GM19351 (cell line): ENCODE measurements at regions not wholly inside any gene's neighbourhood (a gene's known extent, or its start where the extent isn't known, plus 50 kb on each side); places are given as distances from the start of the nearest gene placed in this dataset.
"Not testable (repeated sequence)": the region's sequence is repeated elsewhere in the genome, so short reads cannot be mapped to it uniquely, and the experiment has no call there.

Experiments
- ATAC-seq: cut with Tn5 transposase; IDR thresholded peaks from one replicate; pipeline ENCODE4 v1.9.1; 2021; ENCODE audit warnings: mild to moderate bottlenecking, moderate library complexity; ENCODE audit not compliant: unreplicated experiment

DNA sequence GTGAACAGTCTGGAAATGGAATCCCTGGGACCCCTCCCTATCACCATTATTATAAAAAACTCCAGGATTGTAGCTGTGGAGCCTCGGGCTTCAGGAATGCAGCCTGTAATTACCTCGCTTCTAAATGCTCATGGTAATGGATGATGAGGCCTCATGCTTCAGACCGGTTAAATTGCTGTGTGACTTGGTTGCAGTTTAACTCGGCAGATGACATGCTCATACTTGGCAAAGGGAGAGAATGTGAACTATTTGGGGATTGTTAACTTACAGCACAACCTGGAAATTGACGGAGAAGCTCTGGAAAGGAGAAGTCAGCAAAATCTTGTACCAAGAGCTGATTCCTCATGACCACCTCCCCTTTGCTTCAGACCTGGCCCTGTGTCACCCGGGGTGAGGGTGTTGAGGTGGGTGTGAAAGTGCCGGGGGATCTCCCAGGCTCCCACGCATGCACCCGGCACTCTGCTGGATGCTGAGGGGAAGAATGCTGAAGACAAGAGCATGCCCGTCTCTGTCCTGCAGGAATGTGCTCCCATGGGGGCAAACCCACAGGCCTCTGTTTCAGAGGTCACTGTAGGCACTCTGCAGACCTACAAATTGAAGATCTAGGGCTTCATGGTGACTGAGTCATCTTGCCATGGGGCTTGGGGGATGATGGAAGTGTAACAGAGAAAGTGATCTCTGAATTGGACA, 364.8 kb downstream of the RPS6KC1 start:
- ATAC-seq = no peak

DNA sequence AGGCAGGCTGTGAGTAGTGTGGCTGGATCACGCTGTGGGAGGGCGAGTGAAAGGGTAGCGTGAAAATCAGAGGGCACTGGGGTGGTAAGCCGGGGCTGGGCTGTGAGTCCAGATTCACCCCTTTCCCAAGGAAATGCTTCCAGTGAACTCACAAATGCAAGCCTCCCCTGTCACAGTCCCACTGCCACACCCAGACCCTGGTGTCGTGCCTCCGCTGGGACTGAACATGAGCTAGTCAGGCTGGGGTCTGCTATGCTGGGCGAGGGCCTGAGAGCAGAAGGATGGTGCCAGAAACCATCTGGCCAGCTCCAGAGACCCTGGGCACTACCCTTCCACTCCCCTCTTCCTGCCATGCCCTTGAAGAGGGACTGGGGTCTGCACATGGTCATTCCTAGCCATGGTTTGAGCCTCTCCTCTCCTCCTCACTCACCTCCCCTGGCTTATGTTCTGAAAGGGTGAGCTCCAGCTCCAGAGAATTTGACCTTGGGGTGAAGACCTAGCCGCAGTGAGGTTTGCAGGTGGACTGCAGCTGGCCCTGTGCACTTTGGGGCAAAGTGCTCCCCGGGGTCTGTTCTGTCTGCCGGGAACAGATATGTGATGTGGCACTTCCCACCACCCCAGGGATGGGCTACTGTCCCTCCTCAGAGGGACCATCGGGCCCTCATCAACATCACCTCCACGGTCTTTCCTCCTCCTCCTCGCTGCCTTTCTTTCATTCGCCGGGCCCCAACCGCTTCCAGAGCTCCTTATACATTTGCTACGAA, 365.6 kb downstream of the RPS6KC1 start:
- ATAC-seq = no peak

DNA sequence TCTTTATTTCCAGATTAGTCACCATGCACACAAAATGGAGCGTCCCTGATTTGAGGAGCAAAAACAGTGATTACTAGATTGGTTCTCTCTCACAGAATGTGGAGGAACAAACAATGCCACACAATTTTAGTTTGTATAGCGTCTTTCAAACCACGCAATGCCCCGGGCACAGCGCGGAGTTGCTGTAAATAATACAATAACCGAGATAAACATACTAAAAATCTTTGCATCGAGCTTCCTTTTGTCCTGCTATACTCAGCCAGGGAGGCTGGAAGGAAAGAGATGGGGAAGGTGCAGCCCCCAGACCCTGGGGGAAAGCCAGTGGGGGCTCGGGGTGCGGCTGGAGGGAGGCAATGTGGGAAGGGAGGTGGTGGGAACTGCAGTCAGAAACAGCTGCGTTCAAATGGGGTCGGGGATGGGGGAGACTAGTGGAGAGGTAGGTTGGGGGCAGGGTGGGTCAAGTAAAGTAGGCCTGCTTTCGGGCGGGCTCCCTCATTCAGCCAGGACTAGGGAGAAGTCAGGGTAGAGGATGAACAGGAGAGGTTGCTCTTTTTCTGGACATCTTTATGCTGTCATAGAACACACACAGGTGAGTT, 366.3 kb downstream of the RPS6KC1 start:
- no peak for ATAC-seq

DNA sequence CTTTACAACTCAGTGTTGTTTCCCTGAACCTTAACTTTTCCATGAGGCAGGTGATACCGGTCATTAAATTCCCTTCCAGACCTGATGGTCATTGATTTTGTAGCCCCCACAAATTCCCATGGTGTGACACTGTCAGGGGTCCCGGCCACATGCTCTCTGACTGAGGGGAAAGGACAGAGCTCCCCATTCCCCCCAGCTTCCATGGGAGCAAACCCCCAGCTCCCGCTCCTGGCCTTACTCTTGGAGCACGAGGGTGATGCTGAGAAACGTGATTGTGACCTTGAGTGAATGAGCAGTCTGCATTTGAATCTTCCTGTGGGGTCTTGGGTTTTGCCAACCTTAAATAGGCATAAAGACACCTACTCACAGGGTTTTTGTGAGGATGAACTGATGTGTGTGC, 366.8 kb downstream of the RPS6KC1 start:
- ATAC-seq = no peak

DNA sequence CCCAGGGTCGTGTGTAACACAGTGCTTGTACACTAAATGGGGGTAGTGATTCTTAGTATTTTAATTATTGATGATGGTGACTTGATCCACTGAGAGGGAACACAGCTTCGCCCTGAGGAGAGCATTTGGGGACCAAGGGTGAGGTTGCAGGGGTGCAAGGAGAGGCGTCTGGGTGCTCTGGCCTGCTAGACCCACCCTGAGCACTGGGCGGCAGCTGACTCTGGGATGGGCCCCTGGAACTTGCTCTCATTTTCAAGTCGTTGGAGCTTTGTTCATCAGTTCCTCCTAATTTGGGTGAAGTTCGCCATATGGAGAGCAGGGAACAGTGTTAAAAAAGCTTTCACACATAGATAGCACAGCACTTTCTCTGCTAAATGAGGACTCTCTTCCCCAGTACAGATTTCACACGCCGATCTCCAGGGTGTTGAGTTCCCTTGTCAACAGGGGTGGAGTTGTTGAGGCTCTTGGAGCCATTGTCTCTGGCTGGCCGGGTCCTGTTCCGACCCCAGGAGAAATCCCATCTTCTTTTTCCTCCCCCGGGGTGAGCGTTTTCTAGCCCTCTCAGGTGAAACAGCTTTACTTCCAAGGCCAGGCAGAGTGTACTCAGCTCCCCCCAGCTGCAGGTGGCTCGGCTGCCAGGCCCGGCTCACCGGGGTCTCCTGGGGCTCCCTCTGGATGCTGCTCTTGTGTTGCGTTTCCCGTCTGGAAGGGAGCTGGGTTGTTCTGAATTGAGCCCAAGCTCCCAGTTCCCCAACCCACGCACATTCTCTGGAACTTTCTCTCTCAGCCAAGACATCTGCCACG, 367.4 kb downstream of the RPS6KC1 start:
- ATAC-seq = no peak

DNA sequence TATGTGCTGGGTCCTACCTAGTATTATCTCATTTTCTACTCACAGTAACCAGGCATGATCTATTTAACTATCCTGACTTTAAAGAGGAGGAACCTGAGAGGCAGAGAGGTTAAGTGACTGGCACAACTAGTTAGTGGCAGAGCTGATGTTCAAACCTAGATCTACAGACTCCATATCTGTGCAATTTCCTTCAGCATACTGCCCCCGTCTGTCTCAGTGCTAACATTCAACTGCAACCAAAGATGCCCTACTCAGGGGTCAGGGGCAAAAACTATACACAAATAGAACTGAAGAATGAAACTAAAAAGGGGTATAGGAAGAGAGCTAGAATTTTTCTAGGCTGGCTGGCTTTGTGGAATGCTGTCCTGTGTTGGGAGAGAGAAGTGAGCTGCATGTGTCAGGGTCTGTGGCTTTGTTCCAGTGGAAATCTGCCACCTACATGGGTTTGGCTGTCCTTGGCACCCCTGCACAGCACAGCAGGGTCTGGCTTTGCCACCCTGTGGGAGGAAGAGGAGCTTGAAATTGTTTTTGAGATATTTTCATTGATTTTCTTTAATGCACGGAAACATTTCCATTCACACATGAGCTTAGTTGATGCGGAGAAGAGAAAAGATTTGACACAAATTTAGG, 368.5 kb downstream of the RPS6KC1 start:
- ATAC-seq = no peak

DNA sequence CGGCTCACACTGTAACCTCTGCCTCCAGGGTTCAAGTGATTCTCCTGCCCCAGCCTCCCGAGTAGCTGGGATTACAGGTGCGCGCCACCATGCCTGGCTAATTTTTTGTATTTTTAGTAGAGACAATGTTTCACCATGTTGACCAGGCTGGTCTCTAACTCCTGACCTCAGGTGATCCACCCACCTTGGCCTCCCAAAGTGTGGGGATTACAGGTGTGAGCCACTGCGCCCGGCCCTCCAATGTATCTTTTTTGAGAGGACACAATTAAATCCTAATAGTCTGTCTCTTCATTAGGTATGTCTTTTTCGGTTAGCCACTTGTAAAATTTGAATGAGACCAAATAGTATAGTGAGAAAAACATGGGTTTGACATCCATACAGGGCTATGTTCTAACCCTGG, 370.1 kb downstream of the RPS6KC1 start:
- not testable (repeated sequence) for ATAC-seq

DNA sequence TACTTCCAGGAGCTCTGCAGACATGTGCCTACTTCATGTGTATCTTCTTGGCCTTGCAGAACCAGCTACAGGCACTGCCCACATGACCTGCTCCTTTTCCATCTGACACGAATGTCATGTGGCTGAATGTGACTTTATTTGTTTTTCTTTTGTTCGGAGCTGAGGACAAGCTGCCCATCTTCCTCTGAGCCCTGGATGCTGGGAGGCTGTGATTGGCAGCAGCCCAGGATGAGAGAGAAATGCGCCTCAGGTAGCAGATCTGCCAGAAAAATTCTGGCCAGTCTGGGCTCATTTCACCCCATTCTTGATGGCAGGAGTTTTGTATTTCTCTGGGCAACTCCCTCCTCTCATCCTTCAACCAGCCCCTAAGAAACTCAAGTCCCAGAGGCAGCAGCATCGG, 372.0 kb downstream of the RPS6KC1 start:
- ATAC-seq = no peak

DNA sequence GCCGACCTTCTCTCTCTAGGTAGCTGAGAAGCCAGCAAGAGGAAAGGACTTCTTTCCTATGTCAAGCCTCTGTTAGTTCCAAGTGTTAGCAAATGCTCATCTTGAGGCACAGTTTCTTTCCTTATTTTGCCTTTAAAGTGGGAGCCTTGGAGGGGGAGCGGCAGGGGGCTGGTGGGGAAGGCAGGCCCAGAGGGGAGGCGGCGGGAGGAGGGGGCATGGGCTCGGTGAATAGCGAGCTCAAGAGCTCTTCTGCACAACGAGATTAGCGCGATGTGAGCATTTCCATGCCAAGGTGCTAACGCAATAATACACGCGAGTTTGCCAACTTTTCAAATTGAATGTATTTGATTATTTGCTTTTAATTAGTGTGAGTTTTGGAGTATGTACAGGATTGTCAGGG, 372.6 kb downstream of the RPS6KC1 start:
- ATAC-seq = no peak

DNA sequence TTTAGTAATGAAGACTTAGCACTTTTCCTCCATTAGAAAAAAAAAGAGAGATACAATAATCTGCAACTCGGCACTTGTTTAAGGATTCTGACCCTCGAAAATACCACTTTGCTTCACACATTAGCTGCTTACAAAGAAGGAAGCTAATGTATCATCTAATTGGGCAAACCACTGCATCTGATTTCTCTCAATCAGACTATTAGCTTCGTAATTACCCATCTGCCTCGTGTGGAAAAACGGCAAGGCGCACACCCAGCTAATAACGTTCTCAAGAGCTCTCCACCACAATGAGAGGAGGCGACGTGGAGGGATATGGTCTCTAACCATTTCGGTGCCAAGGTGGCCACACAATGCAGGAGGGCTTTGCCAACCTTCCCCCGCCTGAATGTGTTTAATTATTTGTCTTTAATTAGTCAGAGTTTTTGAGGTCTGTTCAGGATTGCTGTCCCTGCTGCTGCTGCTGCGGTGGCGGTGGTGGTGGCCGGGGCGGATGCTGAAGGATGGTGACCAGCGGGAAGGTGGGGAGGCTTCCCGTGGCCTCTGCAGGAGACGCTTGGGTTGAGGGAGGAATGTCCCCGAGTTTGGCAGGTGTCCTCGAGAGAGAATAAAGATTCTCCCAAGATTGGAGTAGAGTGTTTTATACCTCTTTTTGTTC, 374.5 kb downstream of the RPS6KC1 start:
- ATAC-seq = no peak

DNA sequence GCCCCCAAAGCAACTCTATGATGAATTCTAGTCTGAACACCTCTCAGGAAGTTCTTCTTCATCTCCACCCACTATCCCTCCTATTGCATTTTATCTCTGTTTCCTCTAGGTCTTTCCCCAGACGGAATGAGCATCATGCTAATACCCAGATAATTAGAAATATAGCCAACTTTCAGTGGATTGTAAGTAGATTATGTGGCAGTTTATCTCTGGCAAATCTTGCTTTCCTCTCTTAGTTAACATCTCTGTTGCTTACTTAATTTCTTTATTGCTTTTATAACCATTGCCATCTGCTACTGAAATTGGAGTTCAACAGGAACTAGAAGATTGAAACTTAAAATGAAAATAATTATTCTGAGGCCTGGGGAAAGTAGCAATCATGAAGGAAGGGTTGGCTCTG, 378.6 kb downstream of the RPS6KC1 start:
- ATAC-seq = no peak

DNA sequence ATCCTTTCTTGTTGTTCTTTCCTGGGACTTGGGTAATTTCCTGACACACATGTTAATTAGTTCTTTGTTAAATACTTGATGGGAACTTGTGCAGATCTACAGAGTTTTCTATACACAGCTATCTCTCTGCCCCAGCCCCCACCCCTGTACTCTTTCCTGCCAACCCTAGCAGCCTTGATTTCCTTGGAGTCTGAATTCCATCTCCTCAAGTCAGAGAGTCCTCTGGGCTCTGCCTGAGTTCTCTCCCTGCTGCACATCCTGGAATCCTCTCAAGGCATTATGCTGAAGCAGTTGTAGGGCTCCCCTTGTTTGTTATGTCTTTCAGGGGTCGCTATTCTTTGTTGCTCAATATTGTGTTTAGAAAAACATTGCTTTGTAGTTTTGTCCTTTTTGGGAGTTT, 384.7 kb downstream of the RPS6KC1 start:
- ATAC-seq = no peak

DNA sequence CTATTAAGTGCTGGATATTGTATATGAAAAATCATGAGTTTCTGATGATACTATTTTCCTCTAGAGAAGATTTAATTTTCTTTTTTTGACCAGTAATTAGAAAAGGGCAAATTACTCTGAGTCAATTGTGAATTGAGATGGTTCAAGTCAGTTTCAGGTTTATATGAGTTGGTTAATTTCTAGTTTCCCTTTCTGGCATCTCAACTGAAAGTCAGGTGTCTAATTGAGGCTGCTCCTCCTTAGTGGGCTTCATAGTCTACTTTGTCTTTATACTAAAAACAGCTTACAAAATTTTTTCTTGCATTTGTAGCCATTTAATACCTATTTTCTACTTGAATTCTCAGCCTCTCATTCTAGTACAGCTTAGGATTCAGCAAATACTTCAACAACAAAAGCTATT, 387.3 kb downstream of the RPS6KC1 start:
- no peak for ATAC-seq

DNA sequence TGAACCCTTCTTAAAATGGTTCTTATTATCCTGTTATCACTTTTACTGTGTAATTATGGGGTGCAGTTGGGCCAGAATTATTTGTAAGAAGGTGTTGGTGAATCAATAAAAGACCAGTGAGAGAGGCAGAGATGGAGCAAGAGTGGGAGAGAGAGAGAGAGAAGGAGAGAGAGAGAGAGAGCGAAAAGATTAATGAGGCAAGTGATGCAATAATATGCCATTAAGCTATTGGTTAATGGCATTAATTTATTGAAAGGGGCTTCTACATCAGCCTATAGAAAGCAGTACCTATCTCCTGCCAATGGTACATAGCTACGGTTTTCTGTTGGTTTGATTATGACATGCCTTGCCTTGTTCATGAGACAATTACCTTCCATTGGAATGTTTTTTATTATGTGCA, 388.7 kb downstream of the RPS6KC1 start:
- ATAC-seq = no peak

DNA sequence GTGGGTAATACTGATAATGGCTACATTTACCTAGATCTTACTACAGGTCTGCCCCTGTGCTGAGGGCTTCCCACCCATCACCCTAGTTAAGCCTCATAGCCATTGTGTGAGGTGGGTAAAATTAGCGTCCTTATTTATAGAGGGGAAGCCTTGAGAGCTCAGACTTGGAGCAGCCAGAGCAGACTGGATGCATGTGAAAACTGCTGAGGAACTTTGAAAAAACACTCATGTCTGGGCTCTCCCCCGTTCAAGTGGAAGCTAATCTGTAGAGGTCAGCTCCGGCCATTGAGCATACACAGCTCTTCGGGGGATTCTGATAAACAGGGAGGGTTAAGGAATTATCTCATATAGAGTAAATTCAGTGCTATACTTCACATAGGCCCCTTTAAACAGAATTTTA, 389.7 kb downstream of the RPS6KC1 start:
- no peak for ATAC-seq

DNA sequence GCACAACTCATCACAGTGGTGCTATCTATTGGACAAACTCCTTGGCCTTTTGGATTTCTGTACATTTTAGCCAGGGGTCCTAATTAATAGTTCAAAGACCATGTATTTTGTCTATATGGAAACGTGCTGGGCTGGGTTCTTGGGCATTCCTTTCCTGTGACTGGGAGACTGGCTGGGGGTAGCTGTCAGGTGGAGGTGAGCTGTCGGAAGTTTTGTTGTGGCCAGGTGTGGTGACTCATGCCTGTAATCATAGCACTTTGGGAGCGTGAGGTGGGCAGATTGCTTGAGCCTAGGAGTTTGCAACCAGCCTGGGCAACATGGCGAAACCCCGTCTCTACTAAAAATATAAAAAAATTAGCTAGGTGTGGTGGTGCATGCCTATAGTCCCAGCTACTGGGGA, 392.4 kb downstream of the RPS6KC1 start:
- ATAC-seq = no peak

DNA sequence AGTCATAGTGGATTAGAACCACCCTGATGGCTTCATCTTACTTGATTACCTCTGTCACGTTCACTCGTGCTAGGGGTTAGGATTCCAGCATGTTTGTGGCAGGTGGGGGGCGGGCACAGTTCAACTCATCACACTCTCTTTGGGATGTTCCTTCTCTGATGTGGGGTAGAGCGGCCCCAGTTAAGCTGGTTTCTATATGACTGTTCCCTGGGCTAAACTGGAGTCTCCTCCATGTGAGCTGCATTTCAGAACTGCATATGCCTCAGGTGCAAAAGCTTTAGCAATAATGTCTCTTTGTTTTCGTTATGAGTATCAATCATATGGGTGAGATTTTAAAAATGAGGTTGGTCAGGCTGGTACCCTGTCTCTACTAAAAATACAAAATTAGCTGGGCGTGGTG, 393.2 kb downstream of the RPS6KC1 start:
- peak; percentile 55 for ATAC-seq

DNA sequence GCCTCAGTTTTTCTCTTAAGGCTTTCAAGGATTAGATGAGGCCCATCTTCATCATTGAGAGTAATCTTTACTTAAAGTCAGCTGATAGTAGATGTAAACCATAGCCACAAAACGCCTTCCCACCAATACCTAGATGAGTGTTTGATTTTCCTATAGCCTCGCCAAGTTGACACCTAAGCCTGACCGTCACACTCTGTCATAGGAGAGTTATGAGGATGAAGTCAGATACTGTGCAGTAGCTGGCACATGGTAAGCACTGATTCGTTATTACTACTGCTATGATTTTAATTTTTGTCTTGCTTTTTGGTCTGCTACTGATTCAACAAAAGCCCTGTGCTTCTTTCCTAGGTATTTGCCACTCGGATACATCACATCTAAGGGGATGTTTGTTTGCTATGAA, 395.5 kb downstream of the RPS6KC1 start:
- ATAC-seq = no peak

DNA sequence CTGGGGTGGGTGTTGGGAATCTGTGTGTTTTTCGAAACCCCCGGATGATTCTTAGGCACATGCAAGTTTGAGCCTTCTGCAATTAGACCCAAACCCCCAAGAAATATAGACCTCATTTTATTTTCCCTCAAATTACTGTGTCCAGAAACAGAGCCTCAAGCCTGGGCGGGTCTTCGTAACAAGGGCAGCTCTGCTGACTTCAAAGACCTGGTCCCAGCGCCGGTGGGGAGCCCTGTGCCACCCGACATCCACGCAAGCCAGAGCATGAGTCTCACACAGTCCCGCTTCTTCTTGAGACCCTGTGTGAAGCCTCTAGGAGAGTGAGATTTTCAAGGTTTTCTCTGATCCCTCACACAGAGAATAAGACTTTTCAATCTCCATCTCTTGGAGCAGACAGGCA, 397.3 kb downstream of the RPS6KC1 start:
- ATAC-seq = no peak

DNA sequence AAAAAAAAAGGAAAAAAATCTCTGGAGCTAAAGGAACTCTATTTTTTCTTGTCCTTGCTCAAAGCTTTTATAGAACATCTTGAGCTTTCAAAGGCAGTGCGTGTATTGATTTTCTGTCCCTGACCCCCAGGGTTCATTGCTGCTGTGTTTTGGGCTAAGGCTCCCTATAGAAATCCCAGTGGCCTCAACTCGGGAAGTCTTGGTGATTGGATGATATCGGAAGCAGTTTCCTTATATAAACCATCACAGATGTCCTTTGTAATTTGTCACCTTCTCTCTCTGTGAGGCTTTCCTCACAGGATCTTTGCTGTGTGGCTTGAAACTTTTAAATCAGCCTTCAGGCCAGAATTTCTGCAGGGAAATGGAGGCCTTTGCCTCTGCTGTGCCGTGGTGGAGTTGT, 397.7 kb downstream of the RPS6KC1 start:
- no peak for ATAC-seq

DNA sequence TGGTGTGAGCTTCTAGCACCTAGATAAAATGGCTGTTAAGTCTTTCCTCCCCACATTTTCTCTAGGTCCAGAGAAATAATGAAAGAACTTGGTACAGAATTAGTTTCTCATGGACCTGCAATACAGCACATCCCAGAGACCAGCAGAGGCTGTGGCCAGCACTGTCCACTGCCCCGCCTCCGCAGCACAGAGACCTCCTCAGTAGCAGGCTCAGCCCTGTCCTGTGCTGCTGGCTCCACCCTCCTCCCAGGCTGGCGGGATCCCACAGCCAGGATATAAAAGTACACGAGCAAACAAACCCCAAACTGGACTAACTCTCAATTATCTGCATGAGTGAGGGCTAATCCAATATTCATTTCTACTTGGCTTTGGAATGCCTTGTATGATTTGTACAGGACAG, 401.5 kb downstream of the RPS6KC1 start:
- no peak for ATAC-seq
